IPS-NIHi11 (cell line): ENCODE measurements at regions not wholly inside any gene's neighbourhood (a gene's known extent, or its start where the extent isn't known, plus 50 kb on each side); places are given as distances from the start of the nearest gene placed in this dataset.

ENCODE experiments used
- DNase-seq: peaks from one replicate; pipeline ENCODE4 v3.0.0; 2012; ENCODE audit warnings: mixed read lengths, low spot score

DNA sequence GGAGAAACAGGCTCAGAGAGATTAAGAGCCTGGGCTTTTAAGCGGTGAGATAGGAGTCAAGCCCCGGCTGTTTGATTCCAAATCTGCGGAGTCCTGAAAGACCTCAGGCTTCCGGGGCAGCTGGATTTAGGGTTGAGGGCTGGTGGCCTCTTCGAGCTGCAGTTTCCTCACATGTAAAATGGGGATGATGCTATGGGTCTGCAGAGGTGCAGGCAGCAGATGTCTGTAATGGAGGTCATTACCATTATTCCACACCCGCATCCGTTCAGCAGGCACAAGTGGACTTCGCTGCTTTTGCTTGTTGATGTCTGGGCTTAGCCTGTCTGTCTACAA lies 175.6 kb upstream of the HS6ST1 start:
- no peak for DNase-seq

DNA sequence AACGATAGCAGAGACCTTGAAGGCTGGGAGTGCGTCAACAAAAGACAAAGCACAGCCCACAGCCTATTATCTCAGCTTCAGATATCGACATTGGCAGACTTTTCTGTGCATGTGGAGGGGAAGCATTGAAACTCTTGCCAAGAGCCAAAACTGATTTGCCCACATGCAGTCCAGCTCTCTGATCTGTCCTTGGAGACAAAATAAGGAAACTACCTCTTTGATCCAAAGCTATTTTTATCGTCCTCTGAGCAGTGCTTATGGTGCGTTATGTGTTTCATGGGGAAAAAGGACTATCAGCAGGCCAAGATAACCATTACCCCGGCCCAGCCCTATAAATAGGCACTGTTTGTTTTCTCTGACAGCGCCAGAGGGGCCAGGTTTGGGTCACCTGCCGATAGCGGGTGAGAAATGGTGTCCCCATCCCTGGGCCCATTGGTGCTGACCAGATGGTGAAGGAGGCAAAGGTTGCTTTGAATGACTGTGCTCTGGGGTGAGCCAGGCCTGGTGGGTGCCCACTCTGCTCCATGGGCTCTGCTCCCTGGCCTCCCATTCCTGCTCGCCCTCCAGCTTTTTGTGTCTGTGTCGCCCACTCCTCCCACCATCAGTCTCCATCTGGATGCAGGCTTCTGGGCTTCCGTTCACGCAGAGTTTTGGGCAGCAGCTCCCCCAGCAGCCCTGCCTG lies 176.1 kb upstream of the HS6ST1 start:
- DNase-seq = no peak

DNA sequence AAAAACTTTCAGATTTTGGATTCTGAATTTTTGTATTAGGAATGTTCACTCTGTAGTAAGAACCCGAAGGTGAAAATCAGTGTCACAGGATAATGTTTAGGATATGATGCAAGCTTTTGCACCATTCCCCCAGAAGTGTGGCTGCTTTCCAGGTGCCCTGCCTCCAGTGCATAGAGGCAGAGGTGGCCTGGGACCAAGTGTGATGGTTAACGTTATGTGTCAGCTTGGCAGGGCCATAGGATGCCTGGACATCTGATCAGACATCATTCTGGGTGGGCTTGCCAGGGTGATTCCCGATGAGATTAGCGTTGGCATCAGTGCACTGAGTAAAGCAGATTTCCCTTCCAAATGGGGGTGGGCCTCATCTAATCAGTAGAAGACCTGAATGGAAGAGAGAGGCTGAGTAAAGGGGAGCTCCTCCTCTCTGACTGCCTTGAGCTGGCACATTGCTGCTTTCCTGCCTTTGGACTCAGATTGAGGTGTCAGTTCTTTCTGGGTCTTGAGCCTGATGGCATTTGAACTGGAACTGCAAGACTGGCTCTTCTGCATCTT lies 177.4 kb upstream of the HS6ST1 start:
- DNase-seq = no peak

DNA sequence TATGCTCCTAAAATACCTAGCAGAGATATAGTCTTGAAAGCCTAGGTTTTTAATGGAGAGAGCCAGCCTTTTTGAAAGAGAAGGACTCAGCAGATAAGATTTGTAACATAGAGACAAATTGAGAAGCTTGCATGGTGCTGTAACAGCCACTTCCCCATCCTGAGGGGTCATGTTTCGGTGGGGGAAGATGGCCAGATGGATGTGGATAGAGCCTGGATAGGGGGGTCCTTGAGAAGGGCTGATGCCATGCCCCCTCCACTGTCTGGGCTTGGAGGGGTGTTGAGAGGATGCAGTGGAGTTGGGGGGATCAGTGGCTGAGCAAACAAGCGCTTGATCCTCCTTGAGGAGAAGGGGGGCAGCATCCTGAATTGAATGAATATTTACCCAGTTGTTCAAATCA lies 178.0 kb upstream of the HS6ST1 start:
- DNase-seq = no peak

DNA sequence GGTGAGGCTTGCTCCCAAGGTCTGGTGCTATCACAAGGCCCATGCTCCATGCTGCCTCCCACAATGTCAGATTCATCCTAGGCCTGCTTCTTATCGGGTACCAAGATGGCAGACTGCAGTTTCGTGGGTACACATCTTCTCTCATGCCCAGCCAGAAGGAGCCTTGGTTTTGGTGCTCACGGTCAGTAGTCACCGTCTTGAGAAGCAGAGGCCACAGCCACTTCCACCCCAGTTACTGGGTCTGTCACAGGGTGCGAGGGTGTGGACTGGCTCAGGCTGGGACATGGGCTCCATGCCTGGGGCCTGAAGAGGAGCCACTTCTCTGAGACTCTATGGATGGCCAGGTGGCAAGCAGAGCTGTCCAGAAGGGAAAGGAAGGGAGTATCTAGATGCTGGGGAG lies 178.8 kb upstream of the HS6ST1 start:
- DNase-seq = no peak

DNA sequence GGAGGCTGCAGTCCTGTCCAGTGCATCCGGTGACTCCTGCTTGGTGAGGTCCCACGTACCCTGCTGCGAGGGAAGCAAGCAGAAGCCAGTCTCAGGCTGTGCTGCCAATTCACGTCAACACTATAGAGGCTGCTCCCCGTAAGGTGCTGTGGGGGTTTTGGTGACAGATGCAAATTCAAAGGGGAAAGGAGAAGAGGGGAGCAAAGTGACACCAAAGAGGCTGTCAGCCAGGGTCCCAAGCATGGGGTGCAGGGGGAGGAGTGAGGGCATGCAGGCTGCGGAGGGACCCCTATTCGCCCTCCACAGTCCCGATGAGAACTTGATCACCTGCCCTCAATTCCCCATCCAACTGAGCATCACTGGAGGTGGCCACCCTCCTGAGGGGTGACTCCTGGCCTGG lies 179.4 kb upstream of the HS6ST1 start:
- DNase-seq = no peak

DNA sequence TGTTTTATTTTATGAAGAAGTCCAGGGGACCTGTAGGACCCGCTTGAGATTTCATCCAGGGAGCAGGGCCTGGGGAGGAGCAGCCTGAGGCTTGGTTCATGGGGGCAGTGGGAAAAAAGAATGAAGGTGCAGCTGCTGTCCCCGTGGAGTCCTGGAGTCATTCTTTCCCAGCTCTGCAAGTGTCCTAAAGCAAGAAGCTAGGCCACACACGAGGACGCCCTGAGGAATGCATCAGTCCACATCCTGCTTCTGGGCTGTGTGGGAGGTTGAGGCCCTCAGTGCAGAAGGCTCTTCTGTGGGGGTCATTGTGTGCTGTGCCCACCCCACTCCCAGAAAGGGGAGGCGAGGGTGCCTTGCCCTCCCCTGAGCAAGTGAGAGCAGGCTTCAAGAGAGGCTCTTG lies 179.9 kb upstream of the HS6ST1 start:
- DNase-seq = no peak

DNA sequence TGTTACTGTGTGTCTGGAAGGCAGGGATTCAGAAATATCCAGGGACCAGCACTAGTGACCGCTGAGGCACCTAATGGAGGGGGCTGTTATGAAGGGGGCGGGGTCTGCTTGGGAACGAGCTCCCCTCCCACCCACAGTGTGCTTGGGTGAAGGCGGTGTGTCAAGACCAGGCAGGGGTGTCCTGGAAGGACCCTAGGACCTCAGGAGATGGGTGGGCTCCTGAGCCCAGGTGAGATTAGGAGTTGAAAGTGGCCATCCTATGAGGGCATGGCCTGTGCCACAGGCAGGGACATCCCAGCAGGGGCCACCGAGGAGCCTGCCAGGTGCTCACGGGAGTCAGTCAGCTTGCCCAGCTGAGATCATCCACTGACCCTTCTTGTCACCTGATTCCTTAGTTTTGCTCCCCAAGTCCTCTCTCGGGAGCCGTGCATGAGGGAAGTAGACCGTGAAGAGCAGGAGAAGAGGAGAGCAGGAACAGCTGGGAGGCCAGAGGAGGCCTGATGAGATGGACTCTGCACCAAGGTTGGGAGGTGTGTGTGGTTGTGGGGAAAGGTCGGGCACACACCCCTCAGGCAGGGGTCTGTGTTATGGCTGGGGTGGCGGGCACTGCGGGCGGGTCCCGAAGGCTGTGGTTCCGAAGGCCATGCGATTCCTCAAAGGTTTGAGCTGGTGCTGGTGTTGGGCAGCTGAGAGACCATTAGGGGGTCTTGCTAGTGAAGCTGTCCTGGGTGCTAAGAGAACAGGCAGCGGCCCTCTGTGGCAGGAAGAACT lies 180.9 kb upstream of the HS6ST1 start:
- DNase-seq = no peak

GRCh38 chr2:128500138-128500800 lies 181.6 kb upstream of the HS6ST1 start:
- no peak for DNase-seq

DNA sequence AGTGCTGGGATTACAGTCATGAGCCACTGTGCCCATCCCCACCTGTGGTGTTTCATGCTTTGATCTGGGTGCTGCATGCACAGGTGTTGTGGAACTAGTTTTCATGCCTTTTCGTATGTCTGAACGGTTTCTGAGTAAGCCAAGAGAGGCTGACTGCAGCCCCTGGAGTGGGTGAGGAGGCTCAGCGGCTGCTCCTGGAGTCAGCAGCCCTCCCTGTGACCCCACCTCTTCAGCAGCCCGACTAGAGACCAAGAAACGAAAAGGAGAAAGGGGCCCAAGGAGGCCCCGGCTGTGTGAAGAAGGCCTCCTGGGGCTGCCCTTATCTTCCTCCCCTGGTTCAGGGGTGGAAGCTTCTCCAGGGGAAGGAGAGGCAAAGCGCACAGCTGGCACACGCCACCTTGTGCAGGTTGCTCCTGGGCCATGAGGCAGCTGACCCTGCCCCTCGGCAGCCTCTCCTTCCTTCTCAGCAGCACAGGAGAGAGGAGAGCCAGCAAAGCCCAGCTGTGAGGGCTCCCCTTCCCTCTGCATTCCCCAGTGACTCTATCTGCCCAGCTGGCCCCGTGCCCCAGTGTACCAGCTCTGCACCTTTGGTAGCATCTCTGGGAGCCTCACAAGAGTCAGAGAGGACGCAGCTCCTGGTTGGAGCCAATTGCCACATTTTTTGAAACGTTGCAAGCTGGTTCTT lies 182.5 kb upstream of the HS6ST1 start:
- no peak for DNase-seq

DNA sequence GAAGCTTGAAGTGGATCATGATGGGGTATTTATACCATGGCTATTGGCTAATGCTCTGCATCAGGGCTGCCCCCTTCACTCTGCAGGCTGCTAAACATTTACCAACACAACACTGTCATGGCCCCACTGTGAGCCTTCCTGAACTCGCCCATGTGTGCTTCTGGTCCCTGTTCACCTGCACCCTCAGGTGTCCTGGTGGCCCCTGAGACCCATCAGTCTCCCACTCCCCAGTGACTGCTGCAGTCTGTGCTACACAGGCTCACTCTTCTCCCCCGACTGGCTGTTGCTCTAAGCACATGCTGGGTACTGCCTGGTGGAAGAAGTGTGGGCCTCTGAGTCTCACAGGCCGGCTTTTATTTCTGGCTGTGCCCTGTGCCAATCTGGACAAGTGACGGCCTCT lies 183.0 kb upstream of the HS6ST1 start:
- DNase-seq = no peak

DNA sequence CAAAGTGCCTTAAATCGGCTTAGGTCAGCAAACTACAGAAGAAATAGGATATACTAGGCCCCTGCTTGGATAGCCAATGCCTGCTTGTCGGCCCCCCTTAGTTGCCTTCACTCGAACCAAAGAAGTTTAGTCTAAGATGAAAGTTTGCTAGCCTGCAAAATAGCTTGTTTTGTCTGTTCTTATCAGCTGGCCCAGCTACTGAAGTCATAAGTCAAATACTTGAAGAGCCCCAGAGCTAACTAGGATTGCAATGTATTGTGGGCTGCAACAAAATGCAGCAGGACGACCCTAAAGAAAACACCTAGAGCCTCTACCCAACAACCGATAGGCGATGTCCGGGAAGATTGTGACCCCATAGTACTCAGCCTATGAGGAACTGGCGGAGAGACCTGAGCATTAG lies 183.5 kb upstream of the HS6ST1 start:
- no peak for DNase-seq

GRCh38 chr2:128502638-128503246 lies 184.1 kb upstream of the HS6ST1 start:
- DNase-seq = no peak

DNA sequence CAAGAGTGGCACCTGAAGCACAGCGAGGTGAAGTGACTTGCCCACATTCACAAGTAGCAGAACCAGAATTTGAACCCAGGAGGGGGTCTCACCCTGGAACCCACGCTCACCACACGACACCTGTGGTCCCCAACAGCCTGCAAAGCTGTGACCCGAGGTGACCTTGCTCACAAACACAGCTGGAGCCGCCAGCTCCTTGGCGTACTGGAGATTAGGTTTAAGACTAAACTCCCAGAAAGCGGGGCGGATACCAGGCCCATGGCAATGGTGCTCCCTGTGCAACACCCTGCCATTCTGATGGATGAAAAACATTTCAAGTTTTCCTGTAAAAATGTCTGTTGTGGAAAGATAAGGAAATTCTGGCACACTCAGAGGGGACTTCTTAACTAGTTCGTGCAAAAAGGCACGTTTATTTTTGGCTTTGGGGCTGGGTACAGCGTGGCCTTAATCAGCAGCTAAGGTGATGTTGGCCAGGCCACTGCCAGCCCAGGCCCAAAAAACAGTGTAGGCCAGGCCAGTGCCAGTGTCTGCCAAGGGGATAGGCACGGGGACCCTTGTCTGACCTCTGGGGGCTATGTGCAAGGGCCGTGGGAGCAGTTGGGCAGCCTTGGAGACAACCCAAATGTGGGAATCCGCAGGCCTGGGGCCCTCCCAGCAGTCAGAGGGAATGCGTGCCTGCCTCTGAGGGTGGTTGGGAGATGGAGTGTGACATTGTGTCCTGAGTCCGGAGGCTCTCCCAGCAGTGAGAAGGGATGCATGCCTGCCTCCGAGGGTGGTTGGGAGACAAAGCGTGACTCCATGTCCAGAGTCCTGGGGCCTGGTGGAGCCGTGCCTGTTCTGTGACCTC lies 185.0 kb upstream of the HS6ST1 start:
- no peak for DNase-seq

GRCh38 chr2:128504246-128505149 lies 185.8 kb upstream of the HS6ST1 start:
- no peak for DNase-seq

- DNase-seq = no peak
Measured at GRCh38 chr2:128505150-128505490, 186.5 kb upstream of the HS6ST1 start.

DNA sequence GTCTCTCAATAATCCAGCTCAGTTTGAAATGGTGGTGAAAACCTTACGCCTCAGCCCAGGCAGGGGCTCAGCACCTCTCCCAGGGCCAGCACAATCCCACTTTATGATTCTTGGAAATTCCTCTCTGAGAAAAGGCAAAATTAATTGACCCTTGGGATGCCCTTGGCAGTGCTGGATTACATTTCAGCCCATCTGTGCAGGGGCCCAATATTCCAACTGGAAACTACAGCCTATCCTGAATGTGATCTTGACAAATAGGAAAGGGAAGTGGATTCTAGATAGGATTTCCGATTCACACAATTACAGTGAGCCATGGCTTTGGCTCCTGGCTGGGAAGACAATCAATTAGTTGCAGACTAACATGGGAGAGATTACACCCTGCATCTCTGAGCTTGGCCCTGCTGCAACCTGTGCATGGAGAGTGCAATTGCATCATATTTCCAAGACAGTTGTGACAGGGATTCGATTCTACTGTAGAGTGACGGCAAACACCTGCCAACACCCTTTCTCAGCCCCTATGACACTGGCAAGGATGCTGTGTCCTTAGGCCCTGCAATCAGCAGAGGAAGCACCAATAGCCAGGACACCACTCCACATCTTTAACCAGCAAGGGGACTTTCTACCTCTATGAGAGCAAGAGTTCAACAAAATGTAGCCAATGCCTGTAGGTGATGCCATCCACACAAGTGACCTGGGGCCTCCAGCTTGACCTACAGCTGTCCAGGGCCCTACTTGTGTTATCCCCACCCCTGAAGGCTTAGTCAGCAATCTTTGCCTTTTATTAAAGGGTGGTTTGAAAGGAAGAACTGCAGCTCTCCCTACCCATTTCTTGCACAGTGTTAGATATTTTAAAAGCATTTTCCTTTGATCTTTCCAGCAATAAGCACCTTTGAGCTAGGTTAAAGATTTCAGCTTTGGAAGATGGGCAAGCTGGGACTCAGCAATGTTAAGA lies 187.2 kb upstream of the HS6ST1 start:
- no peak for DNase-seq

GRCh38 chr2:128506534-128506933 lies 187.9 kb upstream of the HS6ST1 start:
- no peak for DNase-seq
